Stomach (tissue), 8 donors: ENCODE measurements at regions not wholly inside any gene's neighbourhood (a gene's known extent, or its start where the extent isn't known, plus 50 kb on each side); places are given as distances from the start of the nearest gene placed in this dataset.

Experiments
- DNase-seq, 2 donors: peaks; one replicate each; pipeline versions ENCODE4 v3.0.0 to v3.0.0-alpha.2; 2013 to 2019
- H3K27ac ChIP-seq, 5 donors: fragments of 200-600 bp in 4 of 5; sonication (generic) in 4 of 5; one replicate each; pipeline ENCODE4 v1.5.1; 2013 to 2019; ENCODE audit warnings: mild to moderate bottlenecking in 1 of 5, moderate library complexity in 1 of 5
- H3K27me3 ChIP-seq, 3 donors: fragments of 200-600 bp; sonication (generic); one replicate each; pipeline ENCODE4 v1.5.1; 2017 to 2019; ENCODE audit warnings: mixed run types in 1 of 3
- H3K36me3 ChIP-seq, 4 donors: fragments of 200-600 bp; sonication (generic); 1 replicate in 3 of 4; 2 replicates in 1 of 4; pipeline ENCODE4 v1.5.1; 2016 to 2019
- H3K4me1 ChIP-seq, 4 donors: fragments of 200-600 bp; sonication (generic); one replicate each; pipeline ENCODE4 v1.5.1; 2016 to 2019
- H3K4me3 ChIP-seq, 4 donors: fragments of 200-600 bp; sonication (generic) in 3 of 4; one replicate each; pipeline ENCODE4 v1.5.1; 2016 to 2019; ENCODE audit warnings: mild to moderate bottlenecking in 1 of 4
- H3K9me3 ChIP-seq, 4 donors: fragments of 200-600 bp; sonication (generic); one replicate each; pipeline ENCODE4 v1.5.1; 2016 to 2019
- CTCF ChIP-seq, 7 experiments: fragments of 450-650 bp in 4 of 7; fragments of 200-600 bp in 3 of 7; sonication (generic) in 3 of 7; IDR thresholded peaks; one replicate each; pipeline ENCODE4 v1.5.1; 2016 to 2019; ENCODE audit warnings: antibody characterized with exemption in 7 of 7, control low read depth in 2 of 7, mild to moderate bottlenecking in 1 of 7
- EP300 ChIP-seq: sonication (generic); formaldehyde crosslinking; IDR thresholded peaks from one replicate; pipeline ENCODE4 v1.6.1; 2017; ENCODE audit warnings: antibody characterized with exemption
- POLR2A ChIP-seq, 4 donors: fragments of 450-650 bp; IDR thresholded peaks; one replicate each; pipeline ENCODE4 v1.6.1; 2016; ENCODE audit warnings: antibody characterized with exemption in 4 of 4, control low read depth in 2 of 4, mild to moderate bottlenecking in 1 of 4, moderate library complexity in 1 of 4
- POLR2AphosphoS5 ChIP-seq, 3 donors: sonication (generic); formaldehyde crosslinking; IDR thresholded peaks; one replicate each; pipeline ENCODE4 v1.6.1; 2016; ENCODE audit warnings: antibody characterized with exemption in 3 of 3
- WGBS, 5 donors: extraction: QIAGEN DNeasy Blood & Tissue Kit in 3 of 5; methylation state at CpG; one replicate each; pipeline versions ENCODE4 v1.1.5 to v1.1.7; 2013 to 2018; 5-methylcytosine and 5-hydroxymethylcytosine counted together
- intact Hi-C: fragments of 100-400 bp; cut with DNase I; formaldehyde crosslinking; loops from one replicate; pipeline ENCODE4 v1.15.1; 2023; ENCODE audit warnings: low total_unique reads
- donor health status: healthy with polysubstance abuse.
- donor health status: Bipolar disorder and iron deficiency.
- donor health status: healthy.

- WGBS, 5 donors: 19 to 51% (median 28%) methylated on average over 1 of the region's 1 CpG
- no peaks in the 10 kb centered on the region for H3K4me1 ChIP-seq
- no peak for TF ChIP-seq POLR2AphosphoS5 (IDR thresholded peaks at IDR 0.05)
- TF ChIP-seq EP300: no peak
- no peak for TF ChIP-seq POLR2A (IDR thresholded peaks at IDR 0.05)
- TF ChIP-seq CTCF (IDR thresholded peaks at IDR 0.05): no peak
- H3K36me3 ChIP-seq: no peaks in the 10 kb centered on the region
- H3K27me3 ChIP-seq: no peaks in the 10 kb centered on the region
- H3K9me3 ChIP-seq: peaks cover 0 to 7% (median 3%) of the 10 kb centered on the region in 4 donors
- intact Hi-C loops: no loop called here
- DNase-seq: peak in 1 of 2 donors; percentile 10
- no peak overlapping the region for H3K4me3 ChIP-seq
- no peak overlapping the region for H3K27ac ChIP-seq
Observed at GRCh38 chr4:43843501-43843900, 605.1 kb downstream of the KCTD8 start.

GRCh38 chr4:43846111-43846587 is 602.5 kb downstream of the KCTD8 start:
- no peak for DNase-seq
- Histone ChIP-seq H3K27me3 (no peaks in the 10 kb centered on the region), H3K4me1 (no peaks in the 10 kb centered on the region), H3K27ac (no peak overlapping the region), H3K9me3 (peaks cover 0 to 7% (median 3%) of the 10 kb centered on the region in 4 donors), H3K4me3 (no peak overlapping the region), H3K36me3 (no peaks in the 10 kb centered on the region)
- no peak for TF ChIP-seq CTCF (IDR thresholded peaks at IDR 0.05)
- TF ChIP-seq POLR2AphosphoS5 (IDR thresholded peaks at IDR 0.05): no peak
- TF ChIP-seq POLR2A (IDR thresholded peaks at IDR 0.05): no peak
- TF ChIP-seq EP300: no peak
- intact Hi-C loops: no loop called here
- 94 to 99% (median 97%) methylated on average over 11 to 22 of the region's 22 CpGs for WGBS, 5 donors

- no peaks in the 10 kb centered on the region for H3K36me3 ChIP-seq
- no peak overlapping the region for H3K27ac ChIP-seq
- H3K9me3 ChIP-seq: no peaks in the 10 kb centered on the region
- no peak overlapping the region for H3K4me3 ChIP-seq
- intact Hi-C loops: no loop called here
- no peaks in the 10 kb centered on the region for H3K27me3 ChIP-seq
- no peak for TF ChIP-seq POLR2A (IDR thresholded peaks at IDR 0.05)
- no peak for TF ChIP-seq POLR2AphosphoS5 (IDR thresholded peaks at IDR 0.05)
- no peak for TF ChIP-seq CTCF (IDR thresholded peaks at IDR 0.05)
- no peak for TF ChIP-seq EP300
- no peak for DNase-seq
- 47 to 67% (median 59%) methylated on average over 7 of the region's 7 CpGs for WGBS, 5 donors
- H3K4me1 ChIP-seq: no peaks in the 10 kb centered on the region
Observed at GRCh38 chr4:43853565-43854264, 594.9 kb downstream of the KCTD8 start.

- Histone ChIP-seq H3K4me3 (no peak overlapping the region), H3K9me3 (no peaks in the 10 kb centered on the region), H3K27me3 (no peaks in the 10 kb centered on the region), H3K36me3 (no peaks in the 10 kb centered on the region), H3K27ac (no peak overlapping the region), H3K4me1 (no peaks in the 10 kb centered on the region)
- WGBS, 5 donors: 56 to 79% (median 71%) methylated on average over 2 of the region's 2 CpGs
- no peak for TF ChIP-seq POLR2A (IDR thresholded peaks at IDR 0.05)
- no peak for TF ChIP-seq EP300
- TF ChIP-seq CTCF (IDR thresholded peaks at IDR 0.05): no peak
- TF ChIP-seq POLR2AphosphoS5 (IDR thresholded peaks at IDR 0.05): no peak
- DNase-seq: peak in 1 of 2 donors; percentile 14
- intact Hi-C loops: no loop called here
Observed at GRCh38 chr4:43855283-43855682, 593.3 kb downstream of the KCTD8 start.
